ENCODE measurements at regions not wholly inside any gene's neighbourhood (a gene's known extent, or its start where the extent isn't known, plus 50 kb on each side); places are given as distances from the start of the nearest gene placed in this dataset.

DNA sequence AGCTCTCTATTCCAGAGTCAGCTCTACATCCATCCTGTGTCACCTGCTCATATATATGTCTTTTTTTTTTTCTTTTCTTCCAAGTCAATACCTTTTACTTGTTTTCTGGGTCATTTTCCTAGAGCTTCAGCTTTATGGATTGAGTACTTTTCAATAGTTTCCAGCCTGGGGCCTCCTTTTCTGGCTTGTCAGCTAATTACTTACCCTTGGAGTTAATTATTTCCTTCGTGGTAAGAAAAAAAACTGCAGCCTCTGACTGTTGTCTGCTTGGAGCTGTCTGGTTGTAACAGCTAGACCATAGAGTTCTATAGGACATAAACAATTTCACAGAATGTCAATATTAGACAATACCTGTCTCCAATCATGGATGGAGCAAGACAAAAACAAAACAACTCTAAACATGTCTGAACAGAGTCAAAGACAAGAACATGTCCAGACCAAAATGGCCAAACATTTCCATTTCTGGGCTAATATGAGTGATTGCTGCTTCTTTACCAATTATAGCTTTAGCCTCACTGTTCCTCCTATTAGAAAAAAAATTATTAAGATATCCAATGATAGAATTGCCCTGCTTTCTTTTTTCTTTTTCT, 643.1 kb downstream of the SLC4A3 start:
- no peaks in the 10 kb centered on the region for H3K9me3 ChIP-seq (ENCODE audit: control insufficient read depth, insufficient read depth, low read depth, low read length)
- no peak overlapping the region for H3K27ac ChIP-seq (ENCODE audit: extremely low read depth, low read depth, low read length)
- H3K36me3 ChIP-seq (ENCODE audit: control insufficient read depth in 2 of 2, insufficient read depth in 1 of 2, low read length in 2 of 2), result no peaks in the 10 kb centered on the region
- POLR2A ChIA-PET, result no interaction called here
- no peak overlapping the region for H3K4me3 ChIP-seq (ENCODE audit: low read depth, low read length)
- peaks cover 14% of the 10 kb centered on the region for H3K4me1 ChIP-seq (ENCODE audit: control insufficient read depth, insufficient read depth, low read length)
- TF ChIP-seq SCRT1 (tag by site-specific recombination; IDR thresholded peaks at IDR 0.05; ENCODE audit: borderline replicate concordance) (no peak), CTCF (tag by site-specific recombination; IDR thresholded peaks at IDR 0.05) (no peak), ZNF560 (tag by site-specific recombination; IDR thresholded peaks at IDR 0.05; ENCODE audit: borderline replicate concordance) (no peak), GLI4 (tag by site-specific recombination; IDR thresholded peaks at IDR 0.05) (no peak), ZNF292 (tag by site-specific recombination; IDR thresholded peaks at IDR 0.05; ENCODE audit: borderline replicate concordance, low read depth) (no peak), ZNF366 (tag by site-specific recombination; conservative IDR thresholded peaks at IDR 0.05) (no peak), ZNF830 (tag by site-specific recombination; IDR thresholded peaks at IDR 0.05; ENCODE audit: low read depth) (no peak), ZBTB7A (tag by site-specific recombination; IDR thresholded peaks at IDR 0.05; ENCODE audit: low read depth) (no peak), EGR2 (tag by site-specific recombination; IDR thresholded peaks at IDR 0.05; ENCODE audit: low read depth) (no peak), ZFP41 (tag by site-specific recombination; IDR thresholded peaks at IDR 0.05; ENCODE audit: borderline replicate concordance) (no peak), ZNF311 (tag by site-specific recombination; IDR thresholded peaks at IDR 0.05; ENCODE audit: borderline replicate concordance) (no peak), ZNF239 (tag by site-specific recombination; IDR thresholded peaks at IDR 0.05) (no peak), ZNF174 (tag by site-specific recombination; IDR thresholded peaks at IDR 0.05) (no peak), ZNF324 (tag by site-specific recombination; IDR thresholded peaks at IDR 0.05) (no peak), WT1 (tag by site-specific recombination; IDR thresholded peaks at IDR 0.05) (no peak), MZF1 (tag by site-specific recombination; IDR thresholded peaks at IDR 0.05; ENCODE audit: borderline replicate concordance) (no peak), ZNF549 (tag by site-specific recombination; IDR thresholded peaks at IDR 0.05) (no peak)
- TF ChIP-seq, protein P1, sequence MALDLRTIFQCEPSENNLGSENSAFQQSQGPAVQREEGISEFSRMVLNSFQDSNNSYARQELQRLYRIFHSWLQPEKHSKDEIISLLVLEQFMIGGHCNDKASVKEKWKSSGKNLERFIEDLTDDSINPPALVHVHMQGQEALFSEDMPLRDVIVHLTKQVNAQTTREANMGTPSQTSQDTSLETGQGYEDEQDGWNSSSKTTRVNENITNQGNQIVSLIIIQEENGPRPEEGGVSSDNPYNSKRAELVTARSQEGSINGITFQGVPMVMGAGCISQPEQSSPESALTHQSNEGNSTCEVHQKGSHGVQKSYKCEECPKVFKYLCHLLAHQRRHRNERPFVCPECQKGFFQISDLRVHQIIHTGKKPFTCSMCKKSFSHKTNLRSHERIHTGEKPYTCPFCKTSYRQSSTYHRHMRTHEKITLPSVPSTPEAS (tag by site-specific recombination; IDR thresholded peaks at IDR 0.05), result no peak
- TF ChIP-seq, protein P2, sequence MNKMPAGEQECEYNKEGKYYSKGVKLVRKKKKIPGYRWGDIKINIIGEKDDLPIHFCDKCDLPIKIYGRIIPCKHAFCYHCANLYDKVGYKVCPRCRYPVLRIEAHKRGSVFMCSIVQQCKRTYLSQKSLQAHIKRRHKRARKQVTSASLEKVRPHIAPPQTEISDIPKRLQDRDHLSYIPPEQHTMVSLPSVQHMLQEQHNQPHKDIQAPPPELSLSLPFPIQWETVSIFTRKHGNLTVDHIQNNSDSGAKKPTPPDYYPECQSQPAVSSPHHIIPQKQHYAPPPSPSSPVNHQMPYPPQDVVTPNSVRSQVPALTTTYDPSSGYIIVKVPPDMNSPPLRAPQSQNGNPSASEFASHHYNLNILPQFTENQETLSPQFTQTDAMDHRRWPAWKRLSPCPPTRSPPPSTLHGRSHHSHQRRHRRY (tag by site-specific recombination; IDR thresholded peaks at IDR 0.05), result no peak
- TF ChIP-seq, protein P3, sequence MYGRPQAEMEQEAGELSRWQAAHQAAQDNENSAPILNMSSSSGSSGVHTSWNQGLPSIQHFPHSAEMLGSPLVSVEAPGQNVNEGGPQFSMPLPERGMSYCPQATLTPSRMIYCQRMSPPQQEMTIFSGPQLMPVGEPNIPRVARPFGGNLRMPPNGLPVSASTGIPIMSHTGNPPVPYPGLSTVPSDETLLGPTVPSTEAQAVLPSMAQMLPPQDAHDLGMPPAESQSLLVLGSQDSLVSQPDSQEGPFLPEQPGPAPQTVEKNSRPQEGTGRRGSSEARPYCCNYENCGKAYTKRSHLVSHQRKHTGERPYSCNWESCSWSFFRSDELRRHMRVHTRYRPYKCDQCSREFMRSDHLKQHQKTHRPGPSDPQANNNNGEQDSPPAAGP (tag by site-specific recombination; IDR thresholded peaks at IDR 0.05), result no peak
- CTCF ChIA-PET, result interaction anchor here (0.6 to 0.9 kb wide), 2 partner anchors 10 to 52 kb away, joined by 4 to 5 read pairs; no protein-coding TSS in a partner anchor

DNA sequence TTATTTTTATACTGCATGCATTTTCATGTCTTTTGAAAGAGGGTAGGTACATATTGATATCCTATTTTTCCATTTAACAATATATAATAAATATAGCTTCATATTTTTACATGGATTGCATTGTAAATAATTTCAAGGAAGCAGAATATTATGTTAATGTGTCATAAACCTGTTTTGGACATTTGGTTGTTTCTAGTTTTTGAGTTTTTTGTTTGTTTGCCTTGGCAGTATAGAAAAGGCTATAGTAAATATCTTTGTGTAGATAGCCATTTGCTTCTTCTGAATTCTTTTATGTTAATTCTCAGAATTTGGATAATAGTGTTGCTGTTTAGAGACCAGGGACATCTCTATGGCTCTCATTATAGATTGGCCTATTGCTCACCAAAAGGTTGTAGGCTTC, 645.2 kb downstream of the SLC4A3 start:
- Histone ChIP-seq H3K4me3 (ENCODE audit: low read depth, low read length) (no peak overlapping the region), H3K27ac (ENCODE audit: extremely low read depth, low read depth, low read length) (no peak overlapping the region), H3K9me3 (ENCODE audit: control insufficient read depth, insufficient read depth, low read depth, low read length) (no peaks in the 10 kb centered on the region), H3K36me3 (ENCODE audit: control insufficient read depth in 2 of 2, insufficient read depth in 1 of 2, low read length in 2 of 2) (no peaks in the 10 kb centered on the region), H3K4me1 (ENCODE audit: control insufficient read depth, insufficient read depth, low read length) (peaks cover 14% of the 10 kb centered on the region)
- POLR2A ChIA-PET, result no interaction called here
- CTCF ChIA-PET, result no interaction called here
- TF ChIP-seq, protein P4, sequence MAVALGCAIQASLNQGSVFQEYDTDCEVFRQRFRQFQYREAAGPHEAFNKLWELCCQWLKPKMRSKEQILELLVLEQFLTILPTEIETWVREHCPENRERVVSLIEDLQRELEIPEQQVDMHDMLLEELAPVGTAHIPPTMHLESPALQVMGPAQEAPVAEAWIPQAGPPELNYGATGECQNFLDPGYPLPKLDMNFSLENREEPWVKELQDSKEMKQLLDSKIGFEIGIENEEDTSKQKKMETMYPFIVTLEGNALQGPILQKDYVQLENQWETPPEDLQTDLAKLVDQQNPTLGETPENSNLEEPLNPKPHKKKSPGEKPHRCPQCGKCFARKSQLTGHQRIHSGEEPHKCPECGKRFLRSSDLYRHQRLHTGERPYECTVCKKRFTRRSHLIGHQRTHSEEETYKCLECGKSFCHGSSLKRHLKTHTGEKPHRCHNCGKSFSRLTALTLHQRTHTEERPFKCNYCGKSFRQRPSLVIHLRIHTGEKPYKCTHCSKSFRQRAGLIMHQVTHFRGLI (tag by site-specific recombination; IDR thresholded peaks at IDR 0.05), result no peak
- TF ChIP-seq ZNF660 (tag by site-specific recombination; IDR thresholded peaks at IDR 0.05) (no peak), ZNF658 (tag by site-specific recombination; IDR thresholded peaks at IDR 0.05) (no peak), ZSCAN18 (tag by site-specific recombination; IDR thresholded peaks at IDR 0.05) (no peak), ZSCAN23 (tag by site-specific recombination; IDR thresholded peaks at IDR 0.05) (no peak), KLF7 (tag by site-specific recombination; IDR thresholded peaks at IDR 0.05; ENCODE audit: borderline replicate concordance) (no peak), ZNF24 (tag by site-specific recombination; IDR thresholded peaks at IDR 0.05) (no peak), ZNF391 (tag by site-specific recombination; IDR thresholded peaks at IDR 0.05; ENCODE audit: borderline replicate concordance, low read depth) (no peak)
